Glutamatergic neuron (in vitro differentiated cells): ENCODE measurements at regions not wholly inside any gene's neighbourhood (a gene's known extent, or its start where the extent isn't known, plus 50 kb on each side); places are given as distances from the start of the nearest gene placed in this dataset.

Experiments
- DNase-seq: peaks from one replicate; pipeline ENCODE4 v3.0.0; 2022
- H3K27ac Mint-ChIP-seq: one replicate; pipeline ENCODE4 v1.8.0; 2020; ENCODE audit warnings: mild to moderate bottlenecking, mixed read lengths, inconsistent platforms; ENCODE audit not compliant: unreplicated experiment
- H3K27me3 Mint-ChIP-seq: one replicate; pipeline ENCODE4 v1.8.0; 2020; ENCODE audit warnings: mild to moderate bottlenecking, moderate library complexity, mixed read lengths, inconsistent platforms; ENCODE audit not compliant: unreplicated experiment
- H3K36me3 Mint-ChIP-seq: one replicate; pipeline ENCODE4 v1.8.0; 2020; ENCODE audit warnings: mild to moderate bottlenecking, mixed read lengths, inconsistent platforms; ENCODE audit not compliant: unreplicated experiment
- H3K4me1 Mint-ChIP-seq: one replicate; pipeline ENCODE4 v1.8.0; 2020; ENCODE audit warnings: mild to moderate bottlenecking, low read depth, mixed read lengths, inconsistent platforms; ENCODE audit not compliant: unreplicated experiment
- H3K4me3 Mint-ChIP-seq: one replicate; pipeline ENCODE4 v1.8.0; 2020; ENCODE audit warnings: mild to moderate bottlenecking, mixed read lengths, inconsistent platforms; ENCODE audit not compliant: unreplicated experiment
- H3K9me3 Mint-ChIP-seq: one replicate; pipeline ENCODE4 v1.8.0; 2020; ENCODE audit warnings: mild to moderate bottlenecking, moderate library complexity, mixed read lengths, inconsistent platforms; ENCODE audit not compliant: unreplicated experiment
- CTCF ChIP-seq: fragments of 200-600 bp; sonication (generic); IDR thresholded peaks from one replicate; pipeline ENCODE4 v1.5.0; 2021; ENCODE audit not compliant: partially characterized antibody, unreplicated experiment

GRCh38 chr6:100322886-100323285 is 141.8 kb downstream of the SIM1 start:
- peaks cover 4% of the 10 kb centered on the region for H3K36me3 Mint-ChIP-seq
- no peak overlapping the region for H3K27ac Mint-ChIP-seq
- H3K9me3 Mint-ChIP-seq, result peaks cover 2% of the 10 kb centered on the region
- no peak for TF ChIP-seq CTCF
- no peak for DNase-seq
- no peak overlapping the region for H3K4me3 Mint-ChIP-seq
- H3K27me3 Mint-ChIP-seq, result peaks cover 4% of the 10 kb centered on the region
- H3K4me1 Mint-ChIP-seq, result no peaks in the 10 kb centered on the region

- peaks cover 2% of the 10 kb centered on the region for H3K9me3 Mint-ChIP-seq
- H3K4me1 Mint-ChIP-seq, result no peaks in the 10 kb centered on the region
- peaks cover 4% of the 10 kb centered on the region for H3K27me3 Mint-ChIP-seq
- H3K27ac Mint-ChIP-seq, result no peak overlapping the region
- no peak overlapping the region for H3K4me3 Mint-ChIP-seq
- H3K36me3 Mint-ChIP-seq, result peaks cover 4% of the 10 kb centered on the region
- TF ChIP-seq CTCF, result no peak
- no peak for DNase-seq
Observed at GRCh38 chr6:100320686-100321085, 144.0 kb downstream of the SIM1 start.

GRCh38 chr6:100317031-100317430 is 147.7 kb downstream of the SIM1 start:
- Mint-ChIP-seq H3K9me3 (peaks cover 2% of the 10 kb centered on the region), H3K4me3 (no peak overlapping the region), H3K27me3 (peaks cover 3% of the 10 kb centered on the region), H3K4me1 (no peaks in the 10 kb centered on the region), H3K36me3 (peaks cover 4% of the 10 kb centered on the region), H3K27ac (no peak overlapping the region)
- no peak for TF ChIP-seq CTCF
- DNase-seq, result no peak

GRCh38 chr6:100314186-100314585 is 150.5 kb downstream of the SIM1 start:
- H3K27ac Mint-ChIP-seq, result no peak overlapping the region
- TF ChIP-seq CTCF, result no peak

GRCh38 chr6:100311707-100312251 is 152.9 kb downstream of the SIM1 start:
- Mint-ChIP-seq H3K4me3 (no peak overlapping the region), H3K27ac (no peak overlapping the region), H3K27me3 (no peaks in the 10 kb centered on the region), H3K9me3 (peaks cover 2% of the 10 kb centered on the region), H3K4me1 (no peaks in the 10 kb centered on the region), H3K36me3 (no peaks in the 10 kb centered on the region)
- no peak for TF ChIP-seq CTCF
- no peak for DNase-seq

More at GRCh38 chr6:100314186-100314585, 150.5 kb downstream of the SIM1 start:
- H3K4me3 Mint-ChIP-seq, result no peak overlapping the region
- H3K36me3 Mint-ChIP-seq, result no peaks in the 10 kb centered on the region
- DNase-seq, result no peak
- H3K9me3 Mint-ChIP-seq, result no peaks in the 10 kb centered on the region
- H3K4me1 Mint-ChIP-seq, result no peaks in the 10 kb centered on the region
- no peaks in the 10 kb centered on the region for H3K27me3 Mint-ChIP-seq
